ENCODE measurements at regions not wholly inside any gene's neighbourhood (a gene's known extent, or its start where the extent isn't known, plus 50 kb on each side); places are given as distances from the start of the nearest gene placed in this dataset.

DNA sequence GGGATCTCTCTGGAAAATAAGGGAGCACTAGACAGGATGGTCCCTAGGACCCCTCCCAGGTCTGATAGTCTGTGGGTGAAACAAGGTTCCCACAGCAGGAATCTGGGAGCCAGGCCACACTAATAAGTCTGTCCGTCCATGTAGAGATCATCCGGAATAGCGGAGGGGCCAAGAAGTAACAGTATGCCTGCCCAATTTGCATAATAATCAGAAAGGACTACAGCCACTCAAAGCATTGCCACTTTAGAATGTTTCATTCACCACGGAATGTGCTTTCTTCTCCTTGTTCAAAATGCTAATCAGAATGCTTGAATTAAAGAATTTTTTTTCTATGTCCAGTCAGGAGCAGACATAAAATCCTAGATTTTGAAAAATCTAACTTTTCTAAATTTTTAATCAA lies 254.9 kb downstream of the ACTL7B start:
- no peak for DNase-seq

DNA sequence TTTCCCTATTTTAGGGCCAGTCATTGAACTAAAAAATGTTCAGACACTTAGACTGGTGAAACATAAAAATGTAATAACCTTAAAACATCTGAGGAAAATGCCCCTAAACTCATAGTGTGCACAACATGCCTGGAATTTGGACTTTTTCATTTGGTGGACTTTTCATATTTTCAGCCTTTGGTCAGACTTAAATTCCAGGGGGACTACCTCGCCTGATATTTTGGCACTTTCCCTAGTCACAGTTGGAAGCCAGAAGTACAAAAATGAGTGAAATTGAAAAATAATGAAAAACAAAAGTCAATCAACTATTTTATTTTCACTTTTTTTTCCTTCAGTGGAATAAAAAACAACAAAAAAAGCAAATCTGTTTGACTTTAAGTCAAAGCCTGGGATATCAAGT lies 256.2 kb downstream of the ACTL7B start:
- no peak for DNase-seq

DNA sequence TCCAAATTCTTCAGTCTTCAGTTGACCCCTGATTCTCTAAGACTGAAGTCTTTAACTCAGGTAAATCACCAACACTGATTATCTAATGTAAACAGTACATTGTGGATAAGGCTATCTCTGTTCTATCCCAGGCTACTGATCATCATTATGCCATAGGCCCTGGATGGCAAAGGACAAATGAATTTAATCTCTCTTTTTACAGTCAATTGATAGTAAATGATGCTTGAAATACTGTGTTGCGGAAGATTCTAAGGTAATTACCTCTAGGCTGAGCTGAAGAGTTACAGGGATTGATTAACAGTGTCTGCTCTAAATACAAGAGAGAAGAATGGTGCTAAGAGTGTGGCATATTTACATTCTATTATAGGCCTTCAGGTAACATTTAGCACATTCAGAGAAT lies 264.7 kb downstream of the ACTL7B start:
- no peak for DNase-seq

DNA sequence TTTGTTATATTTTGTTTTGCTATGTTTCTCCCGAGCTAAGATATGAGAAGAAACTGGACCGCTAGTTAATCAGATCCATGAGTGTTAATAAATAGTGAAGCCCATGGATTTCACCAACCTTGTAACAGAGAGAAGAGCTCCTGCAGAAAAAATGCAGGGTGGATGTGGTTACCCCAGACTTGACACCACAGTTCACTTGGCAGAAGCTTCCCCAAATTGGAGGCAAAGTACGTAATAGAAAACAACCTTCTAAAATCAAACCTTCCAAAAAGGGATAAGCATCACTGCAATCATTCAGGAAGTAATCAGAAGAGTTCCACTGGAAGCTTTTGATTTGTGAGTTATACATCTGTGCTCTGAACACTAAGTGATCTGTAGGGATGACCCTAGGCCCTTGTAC lies 267.5 kb downstream of the ACTL7B start:
- DNase-seq: no peak

DNA sequence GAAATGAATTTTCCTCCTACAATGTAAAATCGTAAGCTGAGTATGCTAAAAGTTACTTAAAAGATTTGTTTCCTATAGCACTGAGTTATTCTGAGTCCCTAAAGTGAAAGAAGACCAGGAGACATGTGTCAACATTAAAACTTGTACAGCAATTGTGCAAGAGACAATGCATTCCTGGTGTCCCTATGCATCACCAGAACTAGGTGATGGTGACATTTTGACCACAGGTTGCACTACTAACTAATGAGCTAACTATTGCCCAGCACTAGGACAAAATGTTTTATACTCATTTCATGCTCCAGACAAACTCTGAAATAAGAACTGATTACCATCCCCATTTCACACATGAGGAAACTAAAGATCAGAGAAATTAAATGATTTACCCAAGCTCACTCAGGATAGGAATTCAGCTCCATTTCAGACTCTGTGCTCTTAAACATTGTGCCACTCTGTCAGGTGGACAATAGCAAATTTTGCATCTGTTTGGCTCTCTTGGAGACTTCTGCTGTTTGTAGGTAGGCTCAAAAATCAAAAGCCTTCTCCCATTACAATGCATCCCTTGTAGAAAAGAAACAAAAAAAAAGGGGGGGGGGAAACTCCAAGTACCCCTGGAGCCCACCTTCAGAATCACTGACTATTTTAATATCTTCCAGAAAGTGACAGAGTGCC lies 269.2 kb downstream of the ACTL7B start:
- no peak for DNase-seq

DNA sequence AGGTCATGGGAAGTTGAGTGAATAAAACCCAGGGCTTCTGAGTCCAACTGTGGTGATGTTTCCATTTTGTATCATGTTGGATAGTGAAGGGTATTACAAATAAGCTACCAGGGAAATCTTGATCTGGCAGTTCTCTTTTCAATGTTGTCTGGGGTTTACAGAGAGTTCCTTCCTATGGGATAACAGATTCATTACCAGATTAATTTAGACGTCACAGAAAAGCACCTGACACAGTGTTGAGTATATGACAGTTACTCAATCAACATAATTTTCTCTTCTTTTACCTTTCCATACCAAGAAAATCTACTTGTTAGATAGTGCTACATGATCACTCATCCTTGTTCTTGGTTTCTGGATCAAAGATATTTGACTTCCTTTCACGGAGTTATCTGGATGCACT lies 270.9 kb downstream of the ACTL7B start:
- DNase-seq: no peak

DNA sequence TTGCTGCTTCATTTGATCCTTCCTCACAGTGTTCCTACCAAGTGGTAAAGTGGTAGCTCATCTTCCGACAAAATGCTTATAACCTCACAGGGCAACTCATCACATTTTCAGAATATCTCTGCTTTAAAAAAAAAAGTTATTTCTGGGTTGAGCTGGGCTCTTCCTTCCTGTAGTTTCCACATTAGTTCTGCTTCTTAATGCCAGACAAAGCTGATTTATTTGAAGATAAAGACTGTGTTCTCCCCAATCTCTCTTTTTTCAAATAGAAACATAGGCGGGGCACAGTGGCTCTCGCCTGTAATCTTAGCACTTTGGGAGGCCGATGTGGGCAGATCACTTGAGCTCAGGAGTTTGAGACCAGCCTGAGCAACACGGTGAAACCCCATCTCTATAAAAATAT lies 273.1 kb downstream of the ACTL7B start:
- DNase-seq: no peak

DNA sequence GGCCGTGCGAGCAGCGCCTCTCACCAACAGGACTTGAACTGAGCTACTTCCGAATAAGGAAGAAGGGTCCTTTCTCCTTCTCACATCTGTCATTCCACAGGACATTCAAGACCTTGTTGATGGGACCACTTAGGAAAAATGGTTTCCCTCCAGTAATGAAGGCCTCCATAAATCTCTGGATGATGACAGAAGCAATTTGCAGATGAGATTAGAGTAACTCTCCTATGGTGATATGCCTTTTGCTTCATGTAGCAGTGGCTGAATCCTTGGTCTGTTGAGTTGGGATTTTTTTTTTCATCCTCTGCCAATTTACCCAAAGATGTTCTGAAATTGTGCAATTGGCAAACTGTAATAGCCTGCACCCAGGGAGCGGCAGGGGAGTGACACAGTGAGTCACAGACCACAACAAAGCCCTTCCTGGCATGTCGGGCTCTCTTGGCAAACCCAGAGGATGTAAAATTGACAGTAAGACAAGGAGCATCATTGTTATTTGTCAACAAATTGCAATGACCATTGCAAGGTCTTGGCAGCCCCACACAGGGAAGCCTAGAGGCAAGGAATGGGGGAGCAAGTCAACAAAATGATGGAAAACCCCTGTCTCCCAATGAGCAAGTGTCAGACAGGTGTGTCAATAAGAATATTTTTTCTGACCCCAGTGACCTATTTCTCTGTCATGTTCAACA lies 275.9 kb downstream of the ACTL7B start:
- DNase-seq: no peak

DNA sequence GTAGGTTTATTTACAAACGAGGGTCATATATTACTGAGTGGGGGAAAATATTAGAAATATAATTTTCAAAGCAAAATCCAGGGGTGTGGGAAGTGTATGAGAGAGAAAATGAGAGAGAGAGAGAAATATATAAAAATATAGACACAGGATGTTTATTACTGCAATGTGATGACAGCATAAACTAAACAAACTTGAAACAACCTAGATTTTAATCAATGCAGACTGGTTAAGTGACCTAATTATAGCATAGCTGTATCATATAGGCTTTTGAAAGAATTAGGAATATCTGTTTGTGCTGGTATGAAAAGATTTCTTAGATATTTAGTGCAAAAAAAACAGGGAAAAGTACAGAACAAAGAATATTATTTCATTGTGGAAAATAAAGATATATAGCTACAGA lies 280.5 kb downstream of the ACTL7B start:
- no peak for DNase-seq

DNA sequence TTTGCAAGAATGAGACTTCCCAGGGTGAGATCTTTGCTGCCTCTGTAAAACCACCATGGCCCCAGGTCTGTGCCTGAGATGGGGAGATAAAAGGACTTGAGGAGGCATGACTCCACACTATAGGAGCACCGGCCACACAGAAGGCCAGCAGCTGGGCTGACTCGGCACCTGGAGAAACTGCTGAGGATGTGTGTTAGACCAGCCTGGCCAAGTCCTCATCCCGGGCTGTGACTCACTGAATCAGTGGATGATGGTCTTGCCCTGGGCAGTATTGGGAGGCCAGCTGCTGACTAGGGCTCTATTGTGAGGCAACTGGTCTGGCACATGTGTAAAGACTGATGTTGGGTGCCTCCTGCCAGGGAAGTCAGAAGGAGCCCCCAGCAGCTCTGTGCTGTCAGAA lies 286.2 kb downstream of the ACTL7B start:
- no peak for DNase-seq

DNA sequence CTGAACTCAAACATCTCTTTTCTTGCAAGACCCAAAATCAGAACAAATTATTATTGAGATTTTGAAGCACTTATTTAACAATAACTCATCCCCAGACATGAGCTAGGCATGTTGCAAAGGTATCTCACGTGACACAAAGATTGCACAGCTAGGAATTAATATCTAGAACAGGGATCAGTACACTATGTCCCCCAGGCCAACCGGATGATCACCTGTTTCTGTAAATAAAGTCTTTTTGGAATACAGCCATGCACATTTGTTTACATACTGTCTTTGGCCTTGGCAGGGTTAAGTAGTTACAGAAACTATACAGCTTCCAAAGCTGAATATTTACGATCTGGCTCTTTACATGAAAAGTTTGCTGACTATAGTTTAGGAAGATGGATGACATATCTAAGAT lies 287.7 kb downstream of the ACTL7B start:
- DNase-seq: no peak

DNA sequence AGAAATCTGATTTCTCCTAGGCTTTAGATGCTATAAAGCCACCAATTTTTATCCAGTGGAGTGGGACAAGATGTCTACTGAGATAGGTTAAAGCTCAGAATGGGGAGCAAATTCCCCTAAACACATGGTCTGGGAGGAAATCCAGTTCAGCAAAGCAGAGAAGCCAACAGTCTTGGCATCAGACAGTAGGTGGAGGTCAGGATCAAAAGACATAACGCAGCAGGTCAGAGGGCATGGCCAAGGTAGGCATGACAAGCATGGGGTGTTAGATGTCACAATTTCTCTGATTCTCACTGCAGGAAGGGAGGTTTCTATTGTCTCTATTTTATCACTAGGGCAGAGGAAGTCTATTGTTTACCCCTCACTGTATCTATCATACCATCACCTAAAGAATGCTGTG lies 288.2 kb downstream of the ACTL7B start:
- no peak for DNase-seq

DNA sequence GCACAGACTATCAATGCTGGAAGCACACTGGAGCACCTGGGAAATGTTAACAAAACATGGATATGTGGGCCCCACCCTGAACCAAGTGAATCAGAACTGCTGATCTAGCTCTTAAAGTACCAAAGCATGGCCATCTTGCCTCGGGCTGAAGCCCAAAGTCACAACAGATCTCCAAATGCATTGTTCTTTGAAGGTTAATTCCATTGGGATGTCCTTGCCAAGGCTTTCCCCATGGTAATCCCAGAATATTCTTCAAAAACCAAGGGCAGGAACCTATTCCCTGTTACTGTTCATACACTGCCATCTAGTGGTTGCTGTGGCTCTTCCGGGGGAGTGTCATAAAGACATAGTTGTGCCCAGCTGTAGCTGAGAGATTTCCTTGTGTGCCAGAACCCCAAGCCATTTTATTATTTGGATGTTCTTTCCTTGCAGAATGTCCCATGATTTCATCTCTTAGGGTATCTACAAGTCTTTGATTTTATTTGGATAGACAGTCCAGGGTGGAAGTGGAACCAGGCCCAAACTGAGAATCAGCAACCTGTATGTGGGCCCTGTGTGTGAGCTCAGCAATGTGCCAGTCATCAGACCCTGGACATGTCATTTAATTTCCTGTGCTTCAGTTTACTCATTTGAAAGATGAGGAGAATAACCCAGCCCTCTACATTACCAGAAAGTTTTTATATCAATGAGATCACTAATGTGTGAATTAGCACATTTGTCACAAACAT lies 290.0 kb downstream of the ACTL7B start:
- DNase-seq: peak in 1 of 5 donors; percentile 32

DNA sequence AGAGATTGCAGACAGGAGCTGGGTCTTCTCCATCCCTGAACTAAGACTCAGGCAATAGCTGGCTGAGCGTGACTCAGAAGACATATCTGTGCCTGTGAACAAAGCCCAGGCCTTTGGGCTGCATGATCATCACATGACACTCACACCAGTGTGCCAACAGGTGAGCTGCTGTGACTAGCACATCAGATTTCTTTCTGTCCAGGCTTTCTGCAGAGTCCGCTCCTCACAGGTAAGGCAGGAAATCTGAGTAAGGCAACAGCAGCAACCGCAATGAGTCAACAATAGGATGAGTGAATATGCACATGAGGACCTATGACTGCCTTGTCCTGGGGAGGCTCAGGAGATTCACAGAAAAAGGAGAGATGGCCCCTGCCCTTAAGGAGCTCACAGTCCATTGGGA lies 293.6 kb downstream of the ACTL7B start:
- DNase-seq: no peak

DNA sequence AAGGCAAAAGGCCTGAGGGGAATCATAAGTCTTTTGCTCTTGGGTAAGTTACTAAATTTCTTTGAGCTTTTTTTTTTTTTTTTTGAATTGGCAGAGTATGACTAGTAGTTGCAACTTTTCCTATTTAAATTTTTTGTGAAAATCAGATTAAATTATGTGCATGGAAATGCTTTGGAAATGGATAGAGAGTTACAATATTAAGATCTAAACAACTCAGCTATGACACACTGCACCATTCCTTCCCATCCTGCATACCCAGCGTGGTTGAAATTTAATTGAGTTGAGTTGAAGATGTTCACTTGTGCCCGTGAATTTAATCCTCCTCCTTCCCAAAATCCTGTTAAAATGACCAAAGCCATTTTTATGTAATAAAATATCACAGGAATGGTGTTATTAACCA lies 296.4 kb downstream of the ACTL7B start:
- DNase-seq: no peak

DNA sequence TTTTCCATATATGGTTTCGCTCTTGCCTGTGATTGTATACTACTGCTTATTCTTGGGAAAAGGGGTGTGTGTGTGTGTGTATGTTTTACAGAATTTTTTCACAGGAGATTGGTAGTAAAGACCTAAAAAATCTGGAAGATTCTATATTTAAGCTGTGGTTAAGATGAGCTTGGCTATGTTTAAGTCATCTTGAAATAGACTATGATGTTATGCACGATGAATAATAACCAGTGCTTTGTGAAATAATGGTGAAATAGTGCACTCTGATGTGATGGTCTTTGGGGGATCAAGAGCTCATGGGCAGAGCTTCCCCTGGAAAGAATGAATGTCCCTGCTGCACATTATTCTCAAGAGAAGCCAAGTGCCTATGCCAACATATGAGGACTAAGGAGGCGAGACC lies 301.0 kb downstream of the ACTL7B start:
- no peak for DNase-seq

DNA sequence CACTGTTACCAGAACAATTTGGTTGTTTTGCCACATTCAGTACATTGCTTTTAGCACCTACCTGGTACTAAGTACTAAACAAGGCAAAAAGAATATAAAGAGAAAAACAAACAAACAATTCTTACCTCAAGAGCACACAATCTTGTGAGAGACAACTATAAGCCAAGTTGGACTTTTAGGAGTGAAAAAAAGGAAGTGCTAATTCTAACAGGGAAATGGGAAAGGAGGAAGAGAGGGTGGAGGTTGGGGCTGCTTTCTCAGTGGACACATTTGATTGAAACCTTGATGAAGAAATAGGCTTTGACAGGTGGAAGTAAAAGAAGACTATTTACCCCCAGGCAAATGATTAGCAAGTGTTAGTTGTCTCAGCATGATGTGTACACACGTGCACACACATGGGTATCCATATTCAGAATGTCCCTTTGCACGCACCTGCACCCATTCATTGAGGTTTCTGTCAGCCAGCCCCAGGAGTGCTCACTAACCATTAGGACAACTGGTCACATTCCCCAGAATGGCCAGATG lies 302.6 kb downstream of the ACTL7B start:
- DNase-seq: no peak

DNA sequence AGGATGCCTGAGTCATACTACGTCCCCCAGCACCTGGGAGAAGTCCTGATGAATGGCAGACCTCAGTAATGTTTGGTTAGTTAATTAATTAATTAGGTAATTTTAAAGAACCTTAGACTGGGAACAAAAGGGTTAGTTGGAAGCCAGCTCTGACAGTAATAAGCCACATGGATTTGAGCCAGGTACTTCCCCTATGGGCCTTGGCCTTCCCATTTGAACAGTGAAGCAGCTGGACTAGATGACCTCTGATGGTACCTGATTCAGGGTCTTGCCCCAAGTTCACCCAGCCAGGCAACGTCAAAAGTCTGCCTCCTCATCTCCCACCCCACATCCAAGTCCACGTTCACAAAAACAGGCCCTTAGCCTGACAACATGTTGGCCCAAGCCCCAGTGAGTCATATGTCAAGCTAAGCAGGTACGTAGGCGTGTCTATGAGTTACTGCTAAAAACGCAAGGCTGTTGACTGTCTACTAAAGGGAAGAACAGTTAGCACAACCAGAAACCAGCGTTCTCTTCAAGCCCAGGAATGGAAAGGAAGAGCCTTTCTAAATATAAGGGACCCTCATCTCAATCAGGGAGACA lies 303.2 kb downstream of the ACTL7B start:
- DNase-seq: no peak

DNA sequence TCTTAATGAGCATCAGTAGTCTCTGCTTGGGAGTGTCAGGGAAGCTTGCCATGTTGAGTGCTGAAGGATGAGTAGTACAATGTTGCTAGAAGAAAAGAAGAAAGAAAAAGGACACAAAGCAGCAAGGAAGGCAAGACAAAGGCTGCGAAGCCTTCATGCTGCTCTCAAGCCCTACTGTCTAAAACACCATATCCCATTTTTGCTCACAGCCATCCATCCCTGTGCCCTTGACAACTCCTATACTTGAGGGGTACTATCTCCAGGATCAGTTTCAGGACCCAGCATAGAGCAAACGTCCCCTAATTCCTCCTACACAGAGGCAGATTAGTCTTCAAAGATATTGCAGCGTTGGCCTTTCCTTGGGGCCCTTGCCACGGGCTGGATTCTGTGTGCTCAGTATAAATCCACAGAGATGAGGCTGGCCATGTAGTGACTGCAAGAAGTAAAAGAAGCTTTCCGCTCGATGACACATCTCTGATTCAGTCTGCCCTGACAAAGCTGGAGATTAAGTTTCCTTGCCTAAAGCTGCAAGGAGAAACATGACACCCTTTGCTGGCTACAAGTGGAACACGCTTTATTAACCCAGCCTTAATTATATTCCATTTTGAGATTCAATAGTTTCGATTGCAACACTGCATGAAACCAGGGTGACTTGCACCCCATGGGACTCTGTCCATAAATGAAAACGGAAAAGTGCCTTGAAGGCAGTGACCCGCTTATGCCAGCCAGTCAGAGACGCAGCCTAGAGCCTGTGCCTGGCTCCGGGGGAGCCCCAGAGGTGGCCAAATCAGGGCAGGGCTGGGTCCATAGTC lies 304.6 kb downstream of the ACTL7B start:
- no peak for DNase-seq

DNA sequence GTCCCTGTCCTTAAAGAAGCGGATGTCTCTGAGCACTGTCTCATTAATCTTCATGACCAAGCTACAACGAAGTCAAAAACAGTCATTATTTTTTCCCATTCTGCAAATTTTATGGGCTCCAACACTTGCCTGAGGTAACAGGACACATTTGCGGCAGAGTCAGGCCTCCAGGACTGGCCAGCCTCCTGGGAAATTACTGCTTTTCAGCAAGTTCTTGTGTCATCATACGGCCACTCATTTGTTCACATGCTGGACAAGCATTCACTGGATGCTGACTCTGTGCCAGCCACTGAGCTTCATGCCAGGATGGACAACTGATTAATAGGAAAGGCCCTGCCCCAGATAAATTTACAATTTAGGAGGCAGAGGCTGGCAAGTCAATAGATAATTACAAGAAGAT lies 305.7 kb downstream of the ACTL7B start:
- DNase-seq: no peak

DNA sequence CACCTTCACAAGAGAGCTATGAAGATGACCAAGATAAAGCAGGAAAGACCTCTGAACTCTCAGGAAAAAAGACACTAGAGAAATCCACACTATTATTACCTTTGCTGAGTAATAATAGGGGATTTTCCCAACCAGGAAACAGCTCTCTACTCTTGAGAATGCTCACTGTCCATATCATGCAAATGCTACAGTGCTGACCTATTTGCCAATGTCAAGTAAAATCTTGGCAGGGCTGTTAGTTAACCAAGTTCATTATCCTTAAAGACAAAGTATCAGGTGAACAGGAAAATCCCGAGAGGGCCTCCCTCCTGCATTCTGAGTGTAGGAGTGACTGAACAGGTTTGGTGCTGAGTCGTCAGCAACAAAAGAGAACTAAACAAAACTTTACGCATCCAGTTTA lies 306.6 kb downstream of the ACTL7B start:
- DNase-seq: no peak

DNA sequence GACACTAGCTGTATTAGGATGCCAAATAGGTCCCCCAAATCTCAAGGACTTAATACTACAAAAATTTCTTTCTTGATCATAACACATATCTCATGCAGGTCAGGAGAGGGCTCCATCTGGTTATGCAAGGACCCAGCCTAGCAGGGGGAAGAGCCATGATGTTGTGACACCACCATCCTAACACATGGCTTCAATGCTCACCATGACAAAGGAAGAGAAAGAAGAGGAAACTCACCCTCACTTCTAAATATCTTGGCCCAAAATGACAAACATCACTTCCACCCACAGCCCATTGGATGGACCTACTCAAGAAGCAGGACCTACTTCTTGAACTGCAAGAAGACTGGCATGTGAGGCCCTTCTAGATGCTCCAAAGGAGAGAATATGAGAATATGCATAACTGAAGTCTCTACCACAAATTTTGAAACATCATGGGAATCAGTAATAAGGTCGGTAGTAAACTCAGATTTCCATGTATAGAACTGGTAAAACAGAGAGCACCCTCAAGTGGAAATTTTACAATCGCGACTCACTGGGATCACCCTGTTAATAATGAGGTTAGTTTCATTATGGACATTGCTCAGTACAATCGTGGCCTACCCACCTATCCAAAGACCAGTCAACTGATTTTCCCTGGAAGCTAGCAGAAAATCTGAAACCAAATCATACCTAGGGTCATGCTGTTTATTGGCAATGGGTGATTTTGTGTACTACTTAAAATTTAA lies 308.2 kb downstream of the ACTL7B start:
- DNase-seq: no peak
